ENCODE measurements at regions not wholly inside any gene's neighbourhood (a gene's known extent, or its start where the extent isn't known, plus 50 kb on each side); places are given as distances from the start of the nearest gene placed in this dataset.

DNA sequence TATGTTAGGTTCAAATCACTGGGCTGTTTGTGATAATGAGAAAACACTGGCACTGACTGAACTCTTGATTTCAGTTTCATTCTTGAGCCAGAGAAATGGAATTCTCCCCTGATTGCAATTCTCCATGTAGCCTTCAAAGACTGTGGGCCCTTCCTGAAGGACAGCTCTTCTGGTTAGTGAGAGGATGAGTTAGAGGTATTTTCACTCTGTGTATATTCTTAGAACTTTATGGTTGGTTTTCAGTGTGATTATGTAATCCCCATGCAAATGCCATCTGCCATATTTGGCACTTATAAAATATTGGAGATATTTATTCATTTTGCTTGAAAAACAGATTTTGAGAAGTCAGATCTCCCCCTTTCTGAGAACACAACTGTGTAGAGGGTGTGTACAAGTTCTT lies 323.7 kb downstream of the SLC4A3 start:
- DNase-seq (ENCODE audit: low read depth): no peak
- TF ChIP-seq, protein P1, sequence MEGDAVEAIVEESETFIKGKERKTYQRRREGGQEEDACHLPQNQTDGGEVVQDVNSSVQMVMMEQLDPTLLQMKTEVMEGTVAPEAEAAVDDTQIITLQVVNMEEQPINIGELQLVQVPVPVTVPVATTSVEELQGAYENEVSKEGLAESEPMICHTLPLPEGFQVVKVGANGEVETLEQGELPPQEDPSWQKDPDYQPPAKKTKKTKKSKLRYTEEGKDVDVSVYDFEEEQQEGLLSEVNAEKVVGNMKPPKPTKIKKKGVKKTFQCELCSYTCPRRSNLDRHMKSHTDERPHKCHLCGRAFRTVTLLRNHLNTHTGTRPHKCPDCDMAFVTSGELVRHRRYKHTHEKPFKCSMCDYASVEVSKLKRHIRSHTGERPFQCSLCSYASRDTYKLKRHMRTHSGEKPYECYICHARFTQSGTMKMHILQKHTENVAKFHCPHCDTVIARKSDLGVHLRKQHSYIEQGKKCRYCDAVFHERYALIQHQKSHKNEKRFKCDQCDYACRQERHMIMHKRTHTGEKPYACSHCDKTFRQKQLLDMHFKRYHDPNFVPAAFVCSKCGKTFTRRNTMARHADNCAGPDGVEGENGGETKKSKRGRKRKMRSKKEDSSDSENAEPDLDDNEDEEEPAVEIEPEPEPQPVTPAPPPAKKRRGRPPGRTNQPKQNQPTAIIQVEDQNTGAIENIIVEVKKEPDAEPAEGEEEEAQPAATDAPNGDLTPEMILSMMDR (IDR thresholded peaks at IDR 0.05; ENCODE audit: low read length, missing control alignments): no peak
- no peak overlapping the region for H3K4me3 ChIP-seq (replicated peaks; ENCODE audit: low read depth, low read length)

DNA sequence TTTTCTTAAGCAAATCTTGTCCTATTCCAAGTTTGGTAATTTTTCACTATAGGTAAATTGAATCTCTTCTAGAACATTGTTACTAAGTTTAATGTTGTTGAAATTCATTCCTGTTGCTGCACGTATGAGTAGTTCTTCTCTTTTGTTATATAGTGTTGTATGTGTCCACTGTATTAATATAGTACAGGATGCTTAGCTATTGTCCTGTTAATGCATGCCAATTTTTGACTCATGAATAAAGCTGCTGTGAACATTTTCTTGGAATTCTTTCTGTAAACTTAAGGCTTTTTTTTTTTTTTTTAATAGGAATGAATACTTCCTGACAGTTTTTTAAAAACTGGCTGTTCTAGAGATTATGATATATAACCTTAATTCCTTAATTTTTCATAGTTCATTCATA lies 326.9 kb downstream of the SLC4A3 start:
- no peak for DNase-seq (ENCODE audit: low read depth)
- H3K4me3 ChIP-seq (replicated peaks; ENCODE audit: low read depth, low read length): no peak overlapping the region
- TF ChIP-seq, protein P1 (IDR thresholded peaks at IDR 0.05; ENCODE audit: low read length, missing control alignments): no peak

DNA sequence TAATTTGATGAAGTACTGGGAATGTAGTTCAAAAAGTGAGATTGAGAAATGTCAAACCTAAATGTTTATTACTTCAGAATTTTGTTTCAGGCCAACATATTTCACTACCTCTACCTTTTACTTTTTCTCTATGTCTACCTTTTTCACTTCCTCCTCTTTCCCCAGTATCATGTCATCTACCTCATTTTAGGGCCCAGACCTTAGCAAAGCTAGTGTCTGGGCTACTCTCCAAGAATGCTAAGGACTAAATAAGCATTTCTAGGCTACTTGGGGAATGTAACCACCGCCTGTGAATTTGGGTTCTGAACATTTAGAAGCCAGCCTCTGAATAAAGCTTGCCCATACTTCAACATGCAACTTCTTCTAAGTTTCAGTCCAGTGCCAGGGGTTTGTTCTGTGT lies 330.4 kb downstream of the SLC4A3 start:
- no peak overlapping the region for H3K4me3 ChIP-seq (replicated peaks; ENCODE audit: low read depth, low read length)
- TF ChIP-seq, protein P1 (IDR thresholded peaks at IDR 0.05; ENCODE audit: low read length, missing control alignments): no peak
- DNase-seq (ENCODE audit: low read depth): no peak

DNA sequence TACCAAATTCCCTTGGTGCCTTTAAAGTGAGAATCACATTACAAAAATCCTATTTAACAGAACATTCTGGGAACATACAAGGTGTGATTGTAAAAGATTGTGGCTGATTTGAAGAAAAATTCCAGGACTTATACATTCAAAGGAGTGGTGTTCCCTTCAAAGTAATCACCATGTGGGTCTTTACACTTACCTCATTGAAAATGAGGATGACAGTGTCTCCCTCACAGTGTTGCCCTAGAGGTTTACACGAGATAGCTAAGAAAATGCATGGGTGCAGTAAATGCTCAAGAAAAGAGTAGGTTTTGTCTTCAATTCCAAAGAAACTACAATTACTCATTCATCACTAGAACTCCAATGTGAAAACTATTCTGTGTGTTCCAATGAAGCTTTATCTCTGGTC lies 331.5 kb downstream of the SLC4A3 start:
- H3K4me3 ChIP-seq (replicated peaks; ENCODE audit: low read depth, low read length): no peak overlapping the region
- TF ChIP-seq, protein P1 (IDR thresholded peaks at IDR 0.05; ENCODE audit: low read length, missing control alignments): no peak

DNA sequence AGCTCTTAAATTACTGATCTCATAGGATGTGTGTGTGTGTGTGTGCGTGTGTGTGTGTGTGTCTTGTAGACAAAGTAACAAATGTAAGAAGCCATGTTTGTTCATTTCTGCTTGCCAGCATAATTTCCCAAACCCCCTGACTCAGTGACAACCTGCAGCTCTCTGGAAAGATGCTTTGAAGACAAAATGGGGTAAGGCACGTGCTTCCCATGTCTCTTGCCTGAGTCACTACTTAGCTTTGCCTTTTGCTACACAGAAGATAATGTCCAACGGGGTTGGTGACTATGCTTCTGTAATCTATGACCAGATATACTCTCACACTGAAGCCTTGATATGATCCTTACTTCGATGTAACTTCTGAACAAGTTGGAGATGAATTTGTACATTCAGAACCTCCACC lies 332.0 kb downstream of the SLC4A3 start:
- TF ChIP-seq, protein P1 (IDR thresholded peaks at IDR 0.05; ENCODE audit: low read length, missing control alignments): no peak
- DNase-seq (ENCODE audit: low read depth): no peak
- no peak overlapping the region for H3K4me3 ChIP-seq (replicated peaks; ENCODE audit: low read depth, low read length)

More for the DNA sequence above, 331.5 kb downstream of the SLC4A3 start:
- no peak for DNase-seq (ENCODE audit: low read depth)

DNA sequence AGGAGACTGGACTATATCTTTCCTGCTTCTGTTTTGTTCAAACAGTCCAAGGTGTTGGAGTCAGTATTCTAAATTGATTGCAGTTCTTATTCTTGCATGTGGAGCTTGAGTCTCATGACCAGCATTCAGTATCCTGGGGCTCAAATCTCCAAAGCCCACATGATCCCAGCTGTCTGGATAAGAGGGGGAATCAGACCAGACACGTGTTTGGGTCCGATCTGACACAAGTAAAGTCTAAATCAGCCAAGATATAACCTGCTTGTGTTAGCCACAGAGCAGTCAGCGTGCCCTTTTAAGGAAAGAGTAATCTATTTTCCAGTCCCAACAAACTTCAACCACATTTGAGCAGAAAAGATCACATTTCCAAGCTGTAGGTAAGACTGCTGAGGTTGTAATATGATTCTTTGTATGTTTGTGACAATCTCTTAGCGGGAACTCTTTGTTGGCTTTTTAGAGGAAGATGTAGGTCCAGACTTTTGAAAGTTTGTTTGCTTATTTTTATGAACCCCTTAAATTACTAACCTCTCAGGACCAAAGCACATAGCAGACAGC lies 334.6 kb downstream of the SLC4A3 start:
- H3K4me3 ChIP-seq (replicated peaks; ENCODE audit: low read depth, low read length): no peak overlapping the region
- DNase-seq (ENCODE audit: low read depth): no peak
- TF ChIP-seq, protein P1 (IDR thresholded peaks at IDR 0.05; ENCODE audit: low read length, missing control alignments): no peak

DNA sequence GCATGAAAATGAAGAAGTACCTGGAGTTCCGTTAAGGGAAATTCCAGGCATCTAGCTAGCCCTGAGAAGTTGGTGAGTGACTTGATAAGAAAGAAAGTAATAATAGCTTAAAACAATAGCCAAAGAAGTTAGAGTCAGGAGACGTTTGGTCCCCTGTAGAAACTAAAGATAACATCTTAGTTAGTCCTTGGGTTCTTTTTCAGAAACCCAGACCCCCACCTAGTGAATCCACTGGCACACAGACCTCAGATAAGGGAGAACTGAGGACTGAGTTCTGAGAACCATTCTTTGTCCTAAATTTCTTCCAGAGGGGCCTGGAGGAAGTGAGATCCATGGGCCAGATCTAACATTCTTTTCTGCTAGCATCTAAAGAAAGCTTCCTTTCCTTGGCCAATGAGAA lies 335.4 kb downstream of the SLC4A3 start:
- DNase-seq (ENCODE audit: low read depth): no peak
- TF ChIP-seq, protein P1 (IDR thresholded peaks at IDR 0.05; ENCODE audit: low read length, missing control alignments): no peak
- H3K4me3 ChIP-seq (replicated peaks; ENCODE audit: low read depth, low read length): no peak overlapping the region
